ENCODE measurements at regions not wholly inside any gene's neighbourhood (a gene's known extent, or its start where the extent isn't known, plus 50 kb on each side); places are given as distances from the start of the nearest gene placed in this dataset.

DNA sequence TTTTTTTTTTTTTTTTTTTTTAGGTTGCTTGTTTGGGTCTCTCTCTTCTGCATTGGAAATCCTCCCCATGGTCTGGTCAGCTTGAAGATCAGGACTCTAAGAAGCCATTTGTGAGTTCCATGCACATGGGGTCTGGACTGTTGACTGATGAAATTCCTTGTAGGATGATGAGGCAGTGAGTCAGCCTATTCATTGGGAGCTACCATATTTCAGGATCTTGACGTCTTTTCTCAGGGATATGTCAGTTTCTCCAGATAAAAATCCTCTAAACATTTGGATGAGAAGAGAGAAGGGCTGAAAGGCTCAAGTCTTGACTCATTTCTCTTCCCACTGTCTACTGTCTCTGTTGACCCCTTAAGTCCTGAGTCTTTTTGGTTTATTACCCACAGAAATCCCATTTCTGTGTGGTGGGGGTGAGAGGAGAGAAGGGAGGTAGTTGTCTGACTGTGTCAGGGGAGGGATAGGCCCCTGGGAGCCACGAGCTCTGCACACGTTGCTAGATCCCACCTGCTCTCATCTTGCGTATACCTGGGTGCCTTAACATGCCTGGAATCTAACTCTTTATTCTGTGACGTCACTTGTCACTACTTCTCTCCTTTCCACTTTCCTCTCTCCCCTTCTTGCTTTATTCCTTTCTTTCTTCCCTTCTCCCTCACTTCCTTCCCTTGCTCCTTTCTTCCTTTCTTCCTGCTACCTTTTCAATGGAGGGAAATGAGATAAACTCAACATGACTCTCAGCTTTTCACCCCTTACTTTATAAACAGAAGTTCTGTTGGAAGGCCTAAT is 333.1 kb upstream of the XYLT1 start:
- peak; percentile 86 for DNase-seq (ENCODE audit: low read depth)

GRCh38 chr16:17802571-17802970 is 331.8 kb upstream of the XYLT1 start:
- peak; percentile 56 for DNase-seq (ENCODE audit: low read depth)

DNA sequence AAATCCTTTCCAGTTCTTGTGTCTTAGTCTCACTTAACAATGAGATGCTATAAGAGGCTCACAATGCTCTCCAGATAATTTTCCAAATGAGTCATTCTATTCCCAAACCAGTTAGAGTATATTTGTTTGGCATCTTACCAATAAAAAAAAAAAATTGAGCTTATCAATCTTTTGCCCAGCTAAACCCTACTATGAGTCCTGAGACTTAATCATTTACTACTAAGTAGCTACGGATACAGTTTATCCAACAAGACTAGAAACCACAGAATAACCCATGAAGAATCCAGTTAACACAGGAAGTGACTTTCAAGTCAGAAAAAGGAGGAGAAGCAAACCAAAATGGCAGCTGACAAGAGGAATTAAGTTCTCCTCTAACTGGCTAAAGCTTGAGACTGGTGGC is 330.3 kb upstream of the XYLT1 start:
- peak; percentile 59 for DNase-seq (ENCODE audit: low read depth)

- no peak for DNase-seq (ENCODE audit: low read depth)
Measured at GRCh38 chr16:17798716-17799115, 328.0 kb upstream of the XYLT1 start.

DNA sequence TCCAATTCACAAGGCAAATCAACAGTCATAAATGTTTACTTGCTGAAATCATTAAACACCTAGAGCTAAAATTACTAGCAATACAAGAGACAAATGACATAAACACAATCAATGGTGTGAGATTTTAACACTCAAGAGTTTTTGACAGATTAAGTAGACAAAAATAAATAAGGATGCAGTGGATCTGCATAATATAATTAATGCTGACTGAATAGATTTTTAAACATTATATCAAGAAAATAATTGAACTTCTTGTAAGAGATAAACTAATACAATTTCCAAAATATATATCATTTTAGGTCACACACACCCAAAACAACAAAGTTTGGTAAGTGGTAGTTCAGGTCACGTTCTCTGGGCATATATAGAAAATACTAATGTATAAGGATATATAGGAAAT is 322.6 kb upstream of the XYLT1 start:
- no peak for DNase-seq (ENCODE audit: low read depth)

DNA sequence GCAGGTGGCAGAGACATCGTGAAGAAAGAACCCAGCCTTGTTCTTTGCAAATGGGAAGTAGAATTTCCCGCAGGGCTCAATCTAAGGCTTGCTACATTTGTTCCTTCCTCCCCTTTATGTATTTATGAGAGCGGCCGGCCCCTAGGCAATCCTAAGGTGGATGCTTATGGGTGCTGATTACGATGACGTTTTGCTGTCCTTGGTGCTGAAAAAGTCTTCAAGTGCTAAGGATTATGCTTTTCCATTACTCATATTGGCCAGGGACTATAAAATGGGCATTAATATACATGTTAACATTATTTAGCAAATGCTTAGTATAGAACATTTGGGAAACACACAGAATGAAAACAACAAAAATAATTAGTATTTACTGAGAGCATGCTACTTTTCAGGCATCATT is 313.3 kb upstream of the XYLT1 start:
- peak; percentile 59 for DNase-seq (ENCODE audit: low read depth)

DNA sequence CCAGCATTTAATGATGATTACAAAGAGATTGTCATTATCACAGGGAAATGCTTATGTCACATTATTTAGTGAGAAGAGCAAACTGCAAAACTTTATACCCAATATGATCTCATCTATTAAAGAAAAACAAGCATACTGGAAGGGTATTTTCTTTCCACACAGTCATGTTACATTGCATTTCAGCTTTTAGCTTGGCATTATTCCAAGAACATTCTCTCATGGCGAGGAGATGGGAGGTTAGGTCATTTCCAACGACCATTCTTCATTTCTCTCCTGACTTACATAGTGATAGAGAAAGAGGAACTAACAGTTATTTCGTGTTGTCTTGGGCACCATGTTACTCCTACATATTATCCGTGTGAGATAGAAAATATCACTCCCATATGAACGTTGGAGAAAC is 309.4 kb upstream of the XYLT1 start:
- DNase-seq (ENCODE audit: low read depth) = no peak

DNA sequence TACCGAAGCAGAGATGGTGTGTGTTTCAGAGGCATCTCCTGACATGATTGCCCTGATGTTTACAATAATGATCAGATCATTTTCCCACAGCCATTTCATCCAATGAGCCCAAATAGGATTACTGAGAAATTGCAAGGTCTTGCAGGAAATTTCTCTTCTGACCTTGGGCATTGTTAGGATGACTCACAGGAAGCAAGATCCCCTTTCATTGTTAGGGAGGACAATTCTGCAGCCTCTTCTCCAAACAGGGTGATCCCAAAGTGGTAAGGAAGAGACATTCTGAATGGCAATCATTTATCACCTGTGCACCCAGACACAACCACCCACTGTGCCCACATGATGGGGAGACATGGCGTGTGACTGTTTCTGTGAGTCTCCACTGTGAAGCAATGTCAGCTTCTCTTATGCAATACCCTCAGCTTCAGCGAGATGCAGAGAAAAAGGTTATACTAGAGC is 306.7 kb upstream of the XYLT1 start:
- peak; percentile 69 for DNase-seq (ENCODE audit: low read depth)

GRCh38 chr16:17776888-17777287 is 306.1 kb upstream of the XYLT1 start:
- DNase-seq (ENCODE audit: low read depth) = peak; percentile 51

DNA sequence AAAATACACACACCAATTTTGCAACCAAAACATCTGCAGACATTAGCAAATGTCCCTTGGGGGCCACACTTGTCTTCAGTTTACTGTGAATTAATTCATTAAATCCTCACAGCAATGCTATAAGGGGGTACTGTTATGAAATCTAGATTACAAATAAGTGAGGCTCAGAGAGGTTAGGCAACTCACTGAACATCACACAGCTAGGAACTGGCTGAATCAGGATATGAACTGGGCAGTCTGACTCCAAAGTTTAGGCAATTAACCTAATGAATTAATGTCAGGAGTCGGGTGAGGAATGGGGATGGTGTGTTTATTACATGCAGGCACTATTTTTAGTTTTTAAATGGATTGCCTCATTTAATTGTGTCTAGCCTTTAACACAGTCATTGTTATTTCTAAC is 305.7 kb upstream of the XYLT1 start:
- no peak for DNase-seq (ENCODE audit: low read depth)

DNA sequence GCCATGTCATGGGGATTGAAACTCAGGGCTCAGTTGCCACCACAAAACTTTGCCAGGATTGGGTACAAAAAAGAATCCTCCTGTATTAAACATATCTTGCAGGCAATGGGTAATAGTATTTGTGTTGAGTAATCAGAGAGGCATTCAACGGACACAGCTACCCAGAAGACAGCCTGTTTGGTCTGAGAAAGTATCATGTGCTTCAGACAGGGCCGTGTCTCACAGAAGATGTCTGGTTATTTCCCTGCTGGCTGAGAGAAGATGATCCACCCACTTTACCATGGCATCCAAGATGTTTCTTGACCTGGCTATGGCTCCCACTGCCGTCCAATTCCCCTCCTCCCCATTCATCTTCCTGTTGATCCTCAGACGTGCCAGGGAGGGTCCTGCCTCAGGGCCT is 304.3 kb upstream of the XYLT1 start:
- peak; percentile 37 for DNase-seq (ENCODE audit: low read depth)

DNA sequence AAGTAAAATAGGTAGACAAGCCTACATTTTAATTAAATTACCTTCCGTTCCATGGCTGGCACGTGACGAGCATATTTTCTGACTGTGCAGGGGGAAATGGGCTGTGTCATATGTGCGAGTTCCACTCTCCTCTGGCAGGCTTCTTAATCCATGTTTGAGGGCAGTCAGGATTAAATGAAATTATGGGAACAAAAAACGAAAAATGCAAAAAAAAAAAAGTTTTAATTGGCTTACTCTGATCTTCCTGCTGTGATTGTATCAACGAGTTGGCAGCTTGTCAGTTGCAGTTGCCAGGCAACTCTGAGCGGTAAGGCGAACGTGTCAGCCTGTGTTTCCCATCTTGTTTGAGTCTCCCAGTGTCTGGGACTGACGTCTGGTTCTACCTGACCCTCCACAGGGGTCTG is 302.9 kb upstream of the XYLT1 start:
- peak; percentile 62 for DNase-seq (ENCODE audit: low read depth)

GRCh38 chr16:17770104-17770503 is 299.3 kb upstream of the XYLT1 start:
- no peak for DNase-seq (ENCODE audit: low read depth)

DNA sequence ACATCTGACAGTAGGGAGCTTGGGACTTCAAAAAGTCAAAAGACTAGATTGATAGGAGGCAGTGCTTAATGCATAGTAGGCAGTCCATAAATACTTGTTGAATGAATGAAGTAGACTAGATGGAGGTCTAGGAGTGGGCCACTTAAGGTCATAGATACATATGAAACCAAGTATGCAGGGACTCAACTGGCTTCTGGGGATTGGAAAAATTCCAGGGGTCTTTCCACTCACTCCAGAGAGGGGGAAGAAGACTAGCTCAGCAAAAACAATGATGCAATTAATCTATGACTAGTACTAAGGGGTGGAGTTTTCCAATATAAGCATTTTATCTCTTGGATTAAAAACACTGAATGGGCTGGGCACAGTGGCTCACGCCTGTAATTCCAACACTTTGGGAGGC is 298.3 kb upstream of the XYLT1 start:
- DNase-seq (ENCODE audit: low read depth) = no peak

- peak; percentile 70 for DNase-seq (ENCODE audit: low read depth)
Measured at GRCh38 chr16:17768257-17768656, 297.5 kb upstream of the XYLT1 start.

DNA sequence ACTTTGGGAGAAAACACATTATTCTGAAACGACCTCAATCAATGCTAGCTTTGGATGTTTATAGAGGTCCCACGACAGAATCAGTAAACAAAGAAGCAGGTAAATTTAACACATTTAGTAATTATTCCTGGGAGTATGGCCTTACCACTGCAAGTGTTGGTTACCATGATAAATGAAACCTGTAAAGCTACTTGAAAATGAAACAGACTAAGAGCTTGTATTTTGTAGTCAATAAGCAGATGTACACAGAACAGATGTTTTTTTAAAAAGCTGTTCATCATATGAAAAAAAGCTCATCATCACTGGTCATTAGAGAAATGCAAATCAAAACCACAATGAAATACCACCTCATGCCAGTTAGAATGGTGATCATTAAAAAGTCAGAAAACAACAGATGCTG is 295.3 kb upstream of the XYLT1 start:
- no peak for DNase-seq (ENCODE audit: low read depth)

DNA sequence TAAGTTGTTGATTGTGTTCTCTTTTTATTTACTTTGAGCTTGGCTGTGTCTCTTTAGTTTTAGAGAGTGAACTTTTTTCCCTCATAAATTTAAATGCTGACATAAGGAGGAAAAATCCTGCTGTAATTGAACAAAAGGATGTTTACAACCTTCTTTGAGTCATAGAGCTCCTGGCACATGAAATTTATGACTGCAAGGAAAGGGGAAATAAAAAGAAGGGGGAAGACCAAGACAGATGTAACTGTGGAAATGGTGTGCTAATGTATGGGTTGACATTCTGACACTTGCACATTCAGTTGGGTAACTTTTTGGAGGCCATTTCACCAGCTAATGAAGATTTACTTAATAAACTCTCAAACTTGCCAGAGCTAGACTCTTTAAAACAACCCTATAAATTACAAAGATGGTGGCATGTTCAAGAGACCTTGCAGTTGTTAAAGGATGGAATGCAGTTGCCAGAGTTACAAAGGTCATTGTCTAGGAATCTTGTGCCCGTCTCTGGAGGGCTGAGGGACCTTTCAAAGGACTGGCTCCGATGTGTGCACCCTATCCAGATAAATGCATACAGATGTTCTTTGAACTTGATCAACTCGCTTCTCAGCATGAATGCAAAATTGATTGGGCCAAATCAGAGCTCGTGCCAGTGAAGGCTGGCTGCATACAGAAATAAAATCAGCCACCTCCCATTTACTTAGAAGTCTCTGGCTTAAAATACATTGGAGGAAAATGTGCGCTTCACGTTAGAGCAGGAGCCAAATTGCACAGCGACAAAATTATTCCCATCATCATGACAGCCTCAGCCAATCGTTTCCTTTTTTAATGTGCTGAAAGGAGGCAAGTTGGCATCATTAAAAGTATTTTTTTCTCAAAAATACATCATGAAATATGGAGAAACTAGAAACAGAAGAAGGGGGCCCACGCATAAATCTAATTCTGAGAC is 289.0 kb upstream of the XYLT1 start:
- peak; percentile 46 for DNase-seq (ENCODE audit: low read depth)

GRCh38 chr16:17757808-17758207 is 287.0 kb upstream of the XYLT1 start:
- DNase-seq (ENCODE audit: low read depth) = no peak

DNA sequence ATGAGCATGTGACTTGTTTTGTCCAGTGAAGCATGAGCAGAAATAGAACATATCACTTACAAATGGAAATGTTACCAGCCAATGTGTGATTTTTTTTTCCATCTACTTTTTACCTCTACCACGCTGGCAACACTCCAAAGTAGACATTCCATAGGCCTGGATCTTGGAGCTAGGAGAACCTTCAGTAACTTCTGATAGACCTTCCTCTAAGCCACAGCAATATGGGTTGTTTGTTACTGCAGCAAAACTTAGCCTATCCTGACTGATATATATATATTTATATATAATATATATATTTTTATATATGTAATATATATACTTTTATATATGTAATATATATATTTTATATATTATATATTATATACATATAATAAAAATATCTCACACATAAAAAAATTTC is 284.4 kb upstream of the XYLT1 start:
- no peak for DNase-seq (ENCODE audit: low read depth)

- no peak for DNase-seq (ENCODE audit: low read depth)
Measured at GRCh38 chr16:17753434-17753833, 282.7 kb upstream of the XYLT1 start.

DNA sequence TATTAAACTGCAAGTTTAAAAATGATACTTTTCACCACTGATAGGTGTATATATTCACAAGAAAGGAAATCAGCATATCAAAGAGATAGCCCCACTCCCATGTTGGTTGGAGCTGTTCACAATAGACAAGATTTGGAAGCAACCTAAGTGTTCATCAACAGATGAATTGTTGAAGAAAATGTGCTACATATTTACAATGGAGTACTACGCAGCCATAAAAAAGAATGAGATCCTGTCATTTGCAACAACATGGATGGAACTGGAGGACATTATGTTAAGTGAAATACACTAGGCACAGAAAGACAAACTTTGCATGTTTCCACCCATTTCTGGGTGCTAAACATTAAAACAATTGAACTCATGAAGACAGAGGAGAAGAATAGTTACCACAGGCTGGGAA is 278.9 kb upstream of the XYLT1 start:
- no peak for DNase-seq (ENCODE audit: low read depth)

DNA sequence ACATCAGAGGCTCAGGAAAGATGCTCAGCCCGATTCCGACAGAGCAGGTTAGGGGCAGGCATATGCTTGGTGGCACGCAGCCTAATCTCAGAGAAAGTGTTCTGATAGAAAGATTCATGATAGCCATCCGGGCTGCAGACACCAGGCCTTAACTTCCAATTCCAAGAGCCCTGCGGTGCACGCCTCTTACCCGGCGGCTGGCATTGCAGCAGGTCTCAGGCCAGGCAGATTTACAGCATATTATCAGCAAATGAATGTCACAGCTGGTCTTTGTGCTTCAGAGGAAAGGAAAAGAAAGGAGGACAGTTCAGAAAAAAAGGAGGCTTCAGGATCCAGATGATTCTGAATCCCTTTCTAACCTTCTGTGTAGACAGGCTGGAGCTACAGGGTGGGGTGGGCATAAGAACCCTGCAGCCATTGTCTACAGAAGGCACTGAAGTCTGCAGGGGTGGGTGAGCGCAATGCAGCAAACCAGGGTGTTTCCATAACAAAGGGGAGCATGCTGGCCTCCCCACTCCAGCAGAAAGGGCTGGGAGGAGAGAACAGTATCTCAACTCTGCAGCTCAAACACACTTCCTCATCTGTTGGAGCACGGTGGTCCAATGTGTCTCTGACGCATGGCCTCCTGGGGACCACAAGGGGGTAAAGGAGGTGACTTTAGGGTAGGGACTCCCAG is 277.4 kb upstream of the XYLT1 start:
- DNase-seq (ENCODE audit: low read depth) = no peak

All from M059J (cell line).